ENCODE measurements at regions not wholly inside any gene's neighbourhood (a gene's known extent, or its start where the extent isn't known, plus 50 kb on each side); places are given as distances from the start of the nearest gene placed in this dataset.

DNA sequence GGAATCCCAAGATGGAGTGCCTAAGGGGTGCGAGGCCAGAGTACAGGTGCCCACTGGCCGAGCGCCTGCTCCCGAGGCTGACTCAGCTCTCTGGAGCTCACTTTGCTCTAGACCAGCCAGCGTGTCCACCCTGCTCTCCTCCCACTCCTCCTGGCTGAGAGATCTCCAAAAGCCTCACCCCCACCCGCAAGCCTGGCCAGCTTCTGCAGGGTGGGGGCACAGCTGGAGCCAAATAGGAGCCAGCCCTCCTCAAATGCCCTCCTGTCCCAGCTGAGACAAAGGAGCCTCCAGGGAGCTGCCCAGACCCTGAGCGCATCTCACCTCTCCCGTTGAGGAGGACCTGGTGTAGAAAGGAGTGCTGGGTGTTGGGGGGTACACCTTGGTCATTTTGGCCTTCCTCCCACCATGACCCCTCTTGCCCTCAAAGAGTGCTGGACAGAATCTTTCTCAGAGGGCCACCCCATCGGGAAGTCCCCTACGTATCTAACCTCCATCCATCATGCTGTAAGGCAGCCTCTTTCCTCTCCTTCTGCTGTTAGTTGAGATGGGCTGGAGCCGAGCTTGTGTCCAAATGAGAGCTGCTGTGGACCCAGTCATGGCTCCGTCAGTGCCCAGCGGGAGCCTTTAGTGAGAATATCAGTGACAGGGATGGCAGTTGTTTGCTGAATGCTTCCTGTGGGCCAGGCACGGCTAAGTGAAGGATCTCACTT lies 123.9 kb upstream of the VSTM2B start:
- no peaks in the 10 kb centered on the region for H3K9me2 ChIP-seq
- no peak for DNase-seq
- CTCF ChIA-PET = interaction anchor here (0.5 to 1.4 kb wide), 2 partner anchors 15 to 36 kb away, joined by 3 to 4 read pairs; no protein-coding TSS in a partner anchor
- POLR2A ChIA-PET = no interaction called here
- no peaks in the 10 kb centered on the region for H3K36me3 ChIP-seq (replicated peaks in 1 of 2; ENCODE audit: control insufficient read depth in 1 of 2, insufficient read depth in 2 of 2, low read length in 1 of 2)
- H3K4me1 ChIP-seq (ENCODE audit: control insufficient read depth in 1 of 2, insufficient read depth in 2 of 2, low read depth in 1 of 2, low read length in 1 of 2) = no peaks in the 10 kb centered on the region
- H3K4me2 ChIP-seq = no peak overlapping the region
- H2AFZ ChIP-seq (ENCODE audit: low read depth) = no peak overlapping the region
- TF ChIP-seq YY1 (IDR thresholded peaks at IDR 0.05; ENCODE audit: low read depth) (no peak), RCOR1 (IDR thresholded peaks at IDR 0.05; ENCODE audit: low read length) (no peak)
- H3K9me3 ChIP-seq = no peaks in the 10 kb centered on the region
- no peaks in the 10 kb centered on the region for H3K79me2 ChIP-seq (ENCODE audit: insufficient read depth)
- peaks cover 37% of the 10 kb centered on the region for H3K27me3 ChIP-seq (ENCODE audit: insufficient read depth)
- WGBS (ENCODE audit: low lambda C conversion rate) = 15% methylated on average over 9 of the region's 14 CpGs
- H3K4me3 ChIP-seq (ENCODE audit: low read depth in 2 of 2, low read length in 1 of 2) = no peak overlapping the region
- H3K27ac ChIP-seq (ENCODE audit: low read depth in 2 of 2, low read length in 1 of 2) = no peak overlapping the region
- no peaks in the 10 kb centered on the region for H3F3A ChIP-seq (replicated peaks; ENCODE audit: insufficient read depth)
- H4K20me1 ChIP-seq (ENCODE audit: insufficient read depth) = no peaks in the 10 kb centered on the region
- H3K9ac ChIP-seq = no peak overlapping the region

- Histone ChIP-seq H3K36me3 (replicated peaks in 1 of 2; ENCODE audit: control insufficient read depth in 1 of 2, insufficient read depth in 2 of 2, low read length in 1 of 2) (no peaks in the 10 kb centered on the region), H3K9me2 (no peaks in the 10 kb centered on the region), H4K20me1 (ENCODE audit: insufficient read depth) (no peaks in the 10 kb centered on the region), H3K27me3 (ENCODE audit: insufficient read depth) (peaks cover 44% of the 10 kb centered on the region), H3F3A (replicated peaks; ENCODE audit: insufficient read depth) (no peaks in the 10 kb centered on the region), H3K9me3 (no peaks in the 10 kb centered on the region), H3K79me2 (ENCODE audit: insufficient read depth) (no peaks in the 10 kb centered on the region), H3K4me1 (ENCODE audit: control insufficient read depth in 1 of 2, insufficient read depth in 2 of 2, low read depth in 1 of 2, low read length in 1 of 2) (no peaks in the 10 kb centered on the region), H3K4me3 (ENCODE audit: low read depth in 2 of 2, low read length in 1 of 2) (no peak overlapping the region), H2AFZ (ENCODE audit: low read depth) (no peak overlapping the region), H3K9ac (no peak overlapping the region), H3K27ac (ENCODE audit: low read depth in 2 of 2, low read length in 1 of 2) (no peak overlapping the region), H3K4me2 (no peak overlapping the region)
- no peak for TF ChIP-seq GABPA (IDR thresholded peaks at IDR 0.05; ENCODE audit: low read depth)
- TF ChIP-seq RAD21 (IDR thresholded peaks at IDR 0.05; ENCODE audit: low read length) = no peak
- TF ChIP-seq FOXM1 (IDR thresholded peaks at IDR 0.05; ENCODE audit: low read depth) = no peak
- TF ChIP-seq, protein P1, sequence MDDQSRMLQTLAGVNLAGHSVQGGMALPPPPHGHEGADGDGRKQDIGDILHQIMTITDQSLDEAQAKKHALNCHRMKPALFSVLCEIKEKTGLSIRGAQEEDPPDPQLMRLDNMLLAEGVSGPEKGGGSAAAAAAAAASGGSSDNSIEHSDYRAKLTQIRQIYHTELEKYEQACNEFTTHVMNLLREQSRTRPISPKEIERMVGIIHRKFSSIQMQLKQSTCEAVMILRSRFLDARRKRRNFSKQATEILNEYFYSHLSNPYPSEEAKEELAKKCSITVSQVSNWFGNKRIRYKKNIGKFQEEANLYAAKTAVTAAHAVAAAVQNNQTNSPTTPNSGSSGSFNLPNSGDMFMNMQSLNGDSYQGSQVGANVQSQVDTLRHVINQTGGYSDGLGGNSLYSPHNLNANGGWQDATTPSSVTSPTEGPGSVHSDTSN (IDR thresholded peaks at IDR 0.05) = no peak
- TF ChIP-seq NRF1 (IDR thresholded peaks at IDR 0.05; ENCODE audit: low read depth, low read length) = no peak
- TF ChIP-seq CTCF (IDR thresholded peaks at IDR 0.05) = no peak
- no peak for TF ChIP-seq FOXJ3 (CRISPR knock-in tag; IDR thresholded peaks at IDR 0.05)
- TF ChIP-seq MXI1 (IDR thresholded peaks at IDR 0.05; ENCODE audit: low read depth, low read length) = no peak
- TF ChIP-seq, protein P2, sequence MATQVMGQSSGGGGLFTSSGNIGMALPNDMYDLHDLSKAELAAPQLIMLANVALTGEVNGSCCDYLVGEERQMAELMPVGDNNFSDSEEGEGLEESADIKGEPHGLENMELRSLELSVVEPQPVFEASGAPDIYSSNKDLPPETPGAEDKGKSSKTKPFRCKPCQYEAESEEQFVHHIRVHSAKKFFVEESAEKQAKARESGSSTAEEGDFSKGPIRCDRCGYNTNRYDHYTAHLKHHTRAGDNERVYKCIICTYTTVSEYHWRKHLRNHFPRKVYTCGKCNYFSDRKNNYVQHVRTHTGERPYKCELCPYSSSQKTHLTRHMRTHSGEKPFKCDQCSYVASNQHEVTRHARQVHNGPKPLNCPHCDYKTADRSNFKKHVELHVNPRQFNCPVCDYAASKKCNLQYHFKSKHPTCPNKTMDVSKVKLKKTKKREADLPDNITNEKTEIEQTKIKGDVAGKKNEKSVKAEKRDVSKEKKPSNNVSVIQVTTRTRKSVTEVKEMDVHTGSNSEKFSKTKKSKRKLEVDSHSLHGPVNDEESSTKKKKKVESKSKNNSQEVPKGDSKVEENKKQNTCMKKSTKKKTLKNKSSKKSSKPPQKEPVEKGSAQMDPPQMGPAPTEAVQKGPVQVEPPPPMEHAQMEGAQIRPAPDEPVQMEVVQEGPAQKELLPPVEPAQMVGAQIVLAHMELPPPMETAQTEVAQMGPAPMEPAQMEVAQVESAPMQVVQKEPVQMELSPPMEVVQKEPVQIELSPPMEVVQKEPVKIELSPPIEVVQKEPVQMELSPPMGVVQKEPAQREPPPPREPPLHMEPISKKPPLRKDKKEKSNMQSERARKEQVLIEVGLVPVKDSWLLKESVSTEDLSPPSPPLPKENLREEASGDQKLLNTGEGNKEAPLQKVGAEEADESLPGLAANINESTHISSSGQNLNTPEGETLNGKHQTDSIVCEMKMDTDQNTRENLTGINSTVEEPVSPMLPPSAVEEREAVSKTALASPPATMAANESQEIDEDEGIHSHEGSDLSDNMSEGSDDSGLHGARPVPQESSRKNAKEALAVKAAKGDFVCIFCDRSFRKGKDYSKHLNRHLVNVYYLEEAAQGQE (IDR thresholded peaks at IDR 0.05; ENCODE audit: low read depth, low read length) = no peak
- no peak for TF ChIP-seq MEF2A (IDR thresholded peaks at IDR 0.05; ENCODE audit: borderline replicate concordance, low read depth)
- TF ChIP-seq YY1 (IDR thresholded peaks at IDR 0.05; ENCODE audit: low read depth) = no peak
- no peak for TF ChIP-seq NFIC (IDR thresholded peaks at IDR 0.05; ENCODE audit: borderline replicate concordance)
- TF ChIP-seq, protein P3, sequence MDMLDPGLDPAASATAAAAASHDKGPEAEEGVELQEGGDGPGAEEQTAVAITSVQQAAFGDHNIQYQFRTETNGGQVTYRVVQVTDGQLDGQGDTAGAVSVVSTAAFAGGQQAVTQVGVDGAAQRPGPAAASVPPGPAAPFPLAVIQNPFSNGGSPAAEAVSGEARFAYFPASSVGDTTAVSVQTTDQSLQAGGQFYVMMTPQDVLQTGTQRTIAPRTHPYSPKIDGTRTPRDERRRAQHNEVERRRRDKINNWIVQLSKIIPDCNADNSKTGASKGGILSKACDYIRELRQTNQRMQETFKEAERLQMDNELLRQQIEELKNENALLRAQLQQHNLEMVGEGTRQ (IDR thresholded peaks at IDR 0.05; ENCODE audit: borderline replicate concordance, low read depth, low read length) = no peak
- no peak for TF ChIP-seq RFX5 (IDR thresholded peaks at IDR 0.05; ENCODE audit: low read length)
- ChIA-PET CTCF (no interaction called here), POLR2A (no interaction called here)
- no peak for DNase-seq
- WGBS (ENCODE audit: low lambda C conversion rate) = 4% methylated on average over 4 of the region's 6 CpGs
Measured at GRCh38 chr19:29402563-29402962, 123.2 kb upstream of the VSTM2B start.

All from SK-N-SH (cell line).